ENCODE measurements at regions not wholly inside any gene's neighbourhood (a gene's known extent, or its start where the extent isn't known, plus 50 kb on each side); places are given as distances from the start of the nearest gene placed in this dataset.
"Not testable (repeated sequence)": the region's sequence is repeated elsewhere in the genome, so short reads cannot be mapped to it uniquely, and the experiment has no call there.

- no peak for DNase-seq
Measured at GRCh38 chr5:13470975-13471374, 473.5 kb downstream of the DNAH5 start.

- no peak for DNase-seq
Measured at GRCh38 chr5:13470263-13470662, 474.2 kb downstream of the DNAH5 start.

- DNase-seq, result no peak
Measured at GRCh38 chr5:13464532-13465193, 479.8 kb downstream of the DNAH5 start.

GRCh38 chr5:13460587-13460986, 483.9 kb downstream of the DNAH5 start:
- DNase-seq, result no peak

GRCh38 chr5:13454050-13454449, 490.4 kb downstream of the DNAH5 start:
- no peak for DNase-seq

- no peak for DNase-seq
Measured at GRCh38 chr5:13448843-13449242, 495.6 kb downstream of the DNAH5 start.

- DNase-seq, result no peak
Measured at GRCh38 chr5:13439430-13439829, 505.1 kb downstream of the DNAH5 start.

GRCh38 chr5:13427827-13428557, 516.5 kb downstream of the DNAH5 start:
- no peak for DNase-seq

- no peak for DNase-seq
Measured at GRCh38 chr5:13412040-13412595, 532.4 kb downstream of the DNAH5 start.

- no peak for DNase-seq
Measured at GRCh38 chr5:13408616-13409015, 535.9 kb downstream of the DNAH5 start.

- no peak for DNase-seq
Measured at GRCh38 chr5:13403351-13403750, 541.1 kb downstream of the DNAH5 start.

GRCh38 chr5:13385066-13385465, 559.4 kb downstream of the DNAH5 start:
- no peak for DNase-seq

GRCh38 chr5:13382232-13382631, 562.3 kb downstream of the DNAH5 start:
- DNase-seq, result no peak

GRCh38 chr5:13378091-13378490, 566.4 kb downstream of the DNAH5 start:
- DNase-seq, result no peak

GRCh38 chr5:13359344-13359743, 585.1 kb downstream of the DNAH5 start:
- no peak for DNase-seq

- no peak for DNase-seq
Measured at GRCh38 chr5:13358342-13358741, 586.1 kb downstream of the DNAH5 start.

- no peak for DNase-seq
Measured at GRCh38 chr5:13357929-13358328, 586.6 kb downstream of the DNAH5 start.

GRCh38 chr5:13356226-13356625, 588.3 kb downstream of the DNAH5 start:
- DNase-seq, result no peak

GRCh38 chr5:13354611-13355010, 589.9 kb downstream of the DNAH5 start:
- DNase-seq, result no peak

GRCh38 chr5:13350767-13351166, 593.7 kb downstream of the DNAH5 start:
- no peak for DNase-seq

- no peak for DNase-seq
Measured at GRCh38 chr5:13348568-13348967, 595.9 kb downstream of the DNAH5 start.

- no peak for DNase-seq
Measured at GRCh38 chr5:13346401-13346800, 598.1 kb downstream of the DNAH5 start.

- DNase-seq, result no peak
Measured at GRCh38 chr5:13339093-13339492, 605.4 kb downstream of the DNAH5 start.

- DNase-seq, result not testable (repeated sequence)
Measured at GRCh38 chr5:13335026-13335425, 609.5 kb downstream of the DNAH5 start.

Measured in NCI-H187 (cell line).